B cell (primary cell): ENCODE measurements at regions not wholly inside any gene's neighbourhood (a gene's known extent, or its start where the extent isn't known, plus 50 kb on each side); places are given as distances from the start of the nearest gene placed in this dataset.

ENCODE experiments used
- EZH2 ChIP-seq: IDR thresholded peaks from 2 replicates; pipeline ENCODE4 v1.6.1; 2012; ENCODE audit warnings: borderline replicate concordance, low read depth, mild to moderate bottlenecking, moderate library complexity, low read length; ENCODE audit not compliant: insufficient read depth, poor library complexity, severe bottlenecking
- TF ChIP-seq, protein P1 (sequence below): fragments of 200-600 bp; IDR thresholded peaks from one replicate; pipeline ENCODE4 v1.8.0; 2022; ENCODE audit warnings: antibody characterized with exemption, mild to moderate bottlenecking

DNA sequence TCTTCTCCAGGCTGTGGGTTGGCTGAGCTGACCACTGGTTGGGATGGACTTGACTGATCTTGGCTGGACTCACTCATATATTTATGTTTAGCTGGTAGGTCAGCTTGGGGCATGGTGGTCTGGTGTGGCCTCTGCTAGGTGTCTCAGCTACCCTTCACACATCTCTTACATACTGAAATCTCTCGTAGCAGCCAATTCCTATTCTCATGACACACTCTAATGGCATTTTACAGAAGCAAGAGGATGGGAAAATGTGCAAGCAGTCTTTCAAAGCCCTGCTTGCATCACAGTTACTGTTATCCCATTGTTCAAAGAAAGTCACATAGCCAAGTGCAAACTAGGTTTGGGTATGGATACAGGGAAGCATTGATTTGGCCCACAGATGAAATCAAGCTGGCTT, 55.5 kb upstream of the PCDH18 start:
- TF ChIP-seq, protein P1, sequence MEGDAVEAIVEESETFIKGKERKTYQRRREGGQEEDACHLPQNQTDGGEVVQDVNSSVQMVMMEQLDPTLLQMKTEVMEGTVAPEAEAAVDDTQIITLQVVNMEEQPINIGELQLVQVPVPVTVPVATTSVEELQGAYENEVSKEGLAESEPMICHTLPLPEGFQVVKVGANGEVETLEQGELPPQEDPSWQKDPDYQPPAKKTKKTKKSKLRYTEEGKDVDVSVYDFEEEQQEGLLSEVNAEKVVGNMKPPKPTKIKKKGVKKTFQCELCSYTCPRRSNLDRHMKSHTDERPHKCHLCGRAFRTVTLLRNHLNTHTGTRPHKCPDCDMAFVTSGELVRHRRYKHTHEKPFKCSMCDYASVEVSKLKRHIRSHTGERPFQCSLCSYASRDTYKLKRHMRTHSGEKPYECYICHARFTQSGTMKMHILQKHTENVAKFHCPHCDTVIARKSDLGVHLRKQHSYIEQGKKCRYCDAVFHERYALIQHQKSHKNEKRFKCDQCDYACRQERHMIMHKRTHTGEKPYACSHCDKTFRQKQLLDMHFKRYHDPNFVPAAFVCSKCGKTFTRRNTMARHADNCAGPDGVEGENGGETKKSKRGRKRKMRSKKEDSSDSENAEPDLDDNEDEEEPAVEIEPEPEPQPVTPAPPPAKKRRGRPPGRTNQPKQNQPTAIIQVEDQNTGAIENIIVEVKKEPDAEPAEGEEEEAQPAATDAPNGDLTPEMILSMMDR = no peak
- TF ChIP-seq EZH2 = no peak
